OCI-LY1 (cell line): ENCODE measurements at regions not wholly inside any gene's neighbourhood (a gene's known extent, or its start where the extent isn't known, plus 50 kb on each side); places are given as distances from the start of the nearest gene placed in this dataset.

Source experiments
- H2AFZ ChIP-seq: fragments of 200-600 bp; sonication (generic), shearing (Covaris generic); 2 replicates; pipeline ENCODE4 v1.6.0; 2014; ENCODE audit warnings: antibody characterized with exemption, mild to moderate bottlenecking, low read length
- H3F3A ChIP-seq: fragments of 200-600 bp; sonication (generic), shearing (Covaris generic); 2 replicates; pipeline ENCODE4 v1.6.0; 2014; ENCODE audit warnings: mild to moderate bottlenecking, antibody characterized with exemption, low read length, moderate library complexity; ENCODE audit not compliant: insufficient read depth
- H3K27ac ChIP-seq: fragments of 200-600 bp; sonication (generic); 2 replicates; pipeline ENCODE4 v1.5.1; 2014; ENCODE audit warnings: low read length, mixed run types, mild to moderate bottlenecking, low read depth; ENCODE audit not compliant: poor library complexity, severe bottlenecking
- H3K27me3 ChIP-seq: fragments of 200-600 bp; sonication (generic); 2 replicates; pipeline ENCODE4 v1.6.0; 2014; ENCODE audit warnings: antibody characterized with exemption, mild to moderate bottlenecking, low read length, moderate library complexity; ENCODE audit not compliant: insufficient read depth
- H3K36me3 ChIP-seq: fragments of 200-600 bp; sonication (generic); 2 replicates; pipeline ENCODE4 v1.6.1; 2014; ENCODE audit warnings: mild to moderate bottlenecking, antibody characterized with exemption, low read length, moderate library complexity, mixed read lengths; ENCODE audit not compliant: insufficient read depth
- H3K4me1 ChIP-seq: fragments of 200-600 bp; sonication (generic); 2 replicates; pipeline ENCODE4 v1.5.1; 2014; ENCODE audit warnings: mild to moderate bottlenecking, low read length, moderate library complexity; ENCODE audit not compliant: insufficient read depth, severe bottlenecking
- H3K4me2 ChIP-seq: fragments of 200-600 bp; sonication (generic), shearing (Covaris generic); 2 replicates; pipeline ENCODE4 v1.6.1; 2014; ENCODE audit warnings: low read length
- H3K4me3 ChIP-seq: fragments of 200-600 bp; sonication (generic); 2 replicates; pipeline ENCODE4 v1.5.1; 2014; ENCODE audit warnings: low read length, low read depth, mild to moderate bottlenecking, mixed read lengths; ENCODE audit not compliant: poor library complexity, severe bottlenecking
- H3K79me2 ChIP-seq: fragments of 200-600 bp; shearing (Covaris generic); 2 replicates; pipeline ENCODE4 v1.6.1; 2016; ENCODE audit warnings: mixed run types, low read length, mixed read lengths; ENCODE audit not compliant: insufficient read depth
- H3K9ac ChIP-seq: fragments of 200-600 bp; sonication (generic), shearing (Covaris generic); 2 replicates; pipeline ENCODE4 v1.6.1; 2014; ENCODE audit warnings: mild to moderate bottlenecking, low read length, mixed read lengths
- H3K9me2 ChIP-seq: fragments of 200-600 bp; sonication (generic), shearing (Covaris generic); 2 replicates; pipeline ENCODE4 v1.6.1; 2014; ENCODE audit warnings: low read depth, mild to moderate bottlenecking, low read length, mixed read lengths
- H3K9me3 ChIP-seq: fragments of 200-600 bp; shearing (Covaris generic); 2 replicates; pipeline ENCODE4 v1.6.1; 2014; ENCODE audit warnings: low read length, mixed read lengths
- H4K20me1 ChIP-seq: fragments of 200-600 bp; sonication (generic), shearing (Covaris generic); 2 replicates; pipeline ENCODE4 v1.6.0; 2016; ENCODE audit warnings: mild to moderate bottlenecking, low read length; ENCODE audit not compliant: insufficient read depth
- EZH2 ChIP-seq: fragments of 200-600 bp; sonication (generic), shearing (Covaris generic); IDR thresholded peaks from 2 replicates; pipeline ENCODE4 v1.8.0; 2017; ENCODE audit warnings: borderline replicate concordance, mixed run types, mild to moderate bottlenecking, antibody characterized with exemption, low read length, moderate library complexity, mixed read lengths
- TF ChIP-seq, protein P1 (sequence below): fragments of 200-600 bp; sonication (generic), shearing (Covaris generic); IDR thresholded peaks from 2 replicates; pipeline ENCODE4 v1.5.1; 2017; ENCODE audit warnings: mild to moderate bottlenecking, antibody characterized with exemption, low read length, moderate library complexity, mixed read lengths

DNA sequence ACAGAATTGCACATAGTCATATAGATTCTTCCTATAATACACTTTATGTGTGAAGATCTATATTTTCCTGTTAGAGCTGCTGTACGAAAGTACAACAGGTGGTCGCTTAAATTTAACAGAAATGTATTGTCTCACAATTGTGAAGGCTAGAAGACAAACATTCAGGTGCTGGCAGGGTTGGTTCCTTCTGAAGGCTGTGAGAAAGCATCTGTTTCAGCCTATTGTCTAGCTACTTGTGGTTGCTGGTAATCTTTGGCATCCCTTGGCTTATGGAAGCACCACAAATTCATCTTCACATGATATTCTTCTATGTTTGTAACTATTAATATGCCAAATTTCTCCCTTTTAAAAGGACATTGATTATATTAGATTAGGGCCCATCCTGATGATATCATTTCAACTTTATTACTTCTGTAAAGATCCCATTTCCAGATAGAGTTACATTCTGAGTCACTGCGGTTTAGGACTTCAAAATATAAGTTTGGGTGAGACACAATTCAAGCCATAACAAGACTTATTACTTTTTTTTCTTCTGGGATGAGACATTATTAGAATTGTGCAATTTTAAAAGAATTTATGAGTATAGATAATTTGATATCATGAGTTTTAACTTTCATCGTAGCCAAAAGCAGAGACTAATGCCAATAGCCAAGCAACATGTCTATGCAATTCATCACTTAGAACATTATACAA is 248.1 kb upstream of the BCHE start:
- Histone ChIP-seq H3K9ac (no peak overlapping the region), H3F3A (no peaks in the 10 kb centered on the region; the same call in 1 of the 2 replicates), H3K27ac (no peak overlapping the region), H3K9me2 (peaks cover 3% of the 10 kb centered on the region; the same call in 1 of the 2 replicates), H3K4me3 (no peak overlapping the region), H3K9me3 (no peaks in the 10 kb centered on the region), H3K36me3 (no peaks in the 10 kb centered on the region), H3K27me3 (no peaks in the 10 kb centered on the region), H2AFZ (no peak overlapping the region), H4K20me1 (no peaks in the 10 kb centered on the region), H3K4me1 (no peaks in the 10 kb centered on the region), H3K4me2 (no peak overlapping the region), H3K79me2 (no peaks in the 10 kb centered on the region)
- TF ChIP-seq, protein P1, sequence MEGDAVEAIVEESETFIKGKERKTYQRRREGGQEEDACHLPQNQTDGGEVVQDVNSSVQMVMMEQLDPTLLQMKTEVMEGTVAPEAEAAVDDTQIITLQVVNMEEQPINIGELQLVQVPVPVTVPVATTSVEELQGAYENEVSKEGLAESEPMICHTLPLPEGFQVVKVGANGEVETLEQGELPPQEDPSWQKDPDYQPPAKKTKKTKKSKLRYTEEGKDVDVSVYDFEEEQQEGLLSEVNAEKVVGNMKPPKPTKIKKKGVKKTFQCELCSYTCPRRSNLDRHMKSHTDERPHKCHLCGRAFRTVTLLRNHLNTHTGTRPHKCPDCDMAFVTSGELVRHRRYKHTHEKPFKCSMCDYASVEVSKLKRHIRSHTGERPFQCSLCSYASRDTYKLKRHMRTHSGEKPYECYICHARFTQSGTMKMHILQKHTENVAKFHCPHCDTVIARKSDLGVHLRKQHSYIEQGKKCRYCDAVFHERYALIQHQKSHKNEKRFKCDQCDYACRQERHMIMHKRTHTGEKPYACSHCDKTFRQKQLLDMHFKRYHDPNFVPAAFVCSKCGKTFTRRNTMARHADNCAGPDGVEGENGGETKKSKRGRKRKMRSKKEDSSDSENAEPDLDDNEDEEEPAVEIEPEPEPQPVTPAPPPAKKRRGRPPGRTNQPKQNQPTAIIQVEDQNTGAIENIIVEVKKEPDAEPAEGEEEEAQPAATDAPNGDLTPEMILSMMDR = no peak
- no peak for TF ChIP-seq EZH2

DNA sequence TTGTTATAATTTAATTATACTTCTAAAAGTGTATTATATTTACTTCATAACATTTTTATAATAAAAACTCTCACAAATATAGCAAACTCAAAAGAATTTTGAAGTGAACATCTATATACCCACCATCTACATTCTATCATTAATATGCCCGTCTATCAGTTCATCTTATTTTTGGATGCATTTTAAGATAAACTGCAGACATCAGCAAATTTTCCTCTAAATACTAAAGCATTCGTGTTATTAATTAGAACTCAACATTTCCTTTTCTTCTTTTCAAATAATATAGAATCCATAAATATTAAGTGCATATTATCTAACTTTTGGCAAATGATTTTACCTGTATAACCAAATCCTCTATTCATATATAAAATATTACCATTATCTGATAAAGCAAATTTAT is 242.9 kb upstream of the BCHE start:
- Histone ChIP-seq H2AFZ (no peak overlapping the region), H3F3A (no peaks in the 10 kb centered on the region; the same call in 1 of the 2 replicates), H3K36me3 (no peaks in the 10 kb centered on the region), H3K4me2 (no peak overlapping the region), H3K27me3 (no peaks in the 10 kb centered on the region), H3K79me2 (no peaks in the 10 kb centered on the region), H4K20me1 (no peaks in the 10 kb centered on the region), H3K9me2 (peaks cover 8% of the 10 kb centered on the region), H3K4me1 (no peaks in the 10 kb centered on the region), H3K9me3 (no peaks in the 10 kb centered on the region), H3K27ac (no peak overlapping the region), H3K9ac (no peak overlapping the region), H3K4me3 (no peak overlapping the region)
- TF ChIP-seq, protein P1 = no peak
- TF ChIP-seq EZH2 = no peak

DNA sequence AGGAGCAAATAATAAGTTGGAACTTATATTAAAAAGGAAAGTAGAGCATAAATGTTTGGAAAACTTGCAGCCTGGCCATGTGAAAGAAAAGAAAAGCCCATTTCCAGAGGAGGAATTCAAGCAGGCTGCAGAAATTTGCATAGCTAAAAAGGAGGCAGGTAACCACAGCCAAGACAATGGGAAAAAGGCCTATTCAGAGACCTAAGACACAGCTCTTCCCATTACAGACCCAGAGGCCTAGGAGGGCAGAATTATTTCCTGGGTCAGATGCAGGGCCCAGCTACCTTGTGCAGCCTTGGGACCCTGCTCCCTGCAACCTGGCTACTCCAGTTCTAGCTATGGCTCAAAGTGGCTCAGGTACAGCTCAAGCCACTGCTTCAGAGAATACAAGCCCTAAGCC is 234.6 kb upstream of the BCHE start:
- H3K27me3 ChIP-seq = no peaks in the 10 kb centered on the region
- no peak overlapping the region for H3K4me2 ChIP-seq
- H3K9me3 ChIP-seq = no peaks in the 10 kb centered on the region
- no peak overlapping the region for H3K9ac ChIP-seq
- no peak overlapping the region for H2AFZ ChIP-seq
- no peak overlapping the region for H3K4me3 ChIP-seq
- no peak overlapping the region for H3K27ac ChIP-seq
- H4K20me1 ChIP-seq = no peaks in the 10 kb centered on the region
- H3K36me3 ChIP-seq = no peaks in the 10 kb centered on the region
- H3K9me2 ChIP-seq = no peaks in the 10 kb centered on the region
- no peaks in the 10 kb centered on the region for H3K79me2 ChIP-seq
- H3F3A ChIP-seq = no peaks in the 10 kb centered on the region
- H3K4me1 ChIP-seq = no peaks in the 10 kb centered on the region
- TF ChIP-seq, protein P1 = no peak
- no peak for TF ChIP-seq EZH2
